Uterus (tissue), 3 donors: ENCODE measurements at regions not wholly inside any gene's neighbourhood (a gene's known extent, or its start where the extent isn't known, plus 50 kb on each side); places are given as distances from the start of the nearest gene placed in this dataset.

Source experiments
- DNase-seq, 2 donors: peaks; one replicate each; pipeline ENCODE4 v3.0.0-alpha.2; 2019 to 2020
- H3K27ac ChIP-seq, 2 donors: fragments of 200-600 bp; sonication (generic); 1 replicate in 1 of 2; 2 replicates in 1 of 2; pipeline ENCODE4 v1.5.1; 2016 to 2018
- H3K27me3 ChIP-seq, 2 donors: fragments of 200-600 bp; sonication (generic); one replicate each; pipeline ENCODE4 v1.5.1; 2018 to 2019; ENCODE audit warnings: control low read depth in 1 of 2
- H3K36me3 ChIP-seq, 2 donors: fragments of 200-600 bp; sonication (generic); one replicate each; pipeline ENCODE4 v1.5.1; 2019; ENCODE audit warnings: control low read depth in 1 of 2
- H3K4me1 ChIP-seq, 2 donors: fragments of 200-600 bp; sonication (generic); one replicate each; pipeline ENCODE4 v1.5.1; 2018 to 2019; ENCODE audit warnings: control low read depth in 1 of 2
- H3K4me3 ChIP-seq, 2 donors: fragments of 200-600 bp; sonication (generic); 1 replicate in 1 of 2; 2 replicates in 1 of 2; pipeline ENCODE4 v1.5.1; 2018 to 2019; ENCODE audit warnings: mild to moderate bottlenecking in 1 of 2
- H3K9me3 ChIP-seq, 2 donors: fragments of 200-600 bp; sonication (generic); one replicate each; pipeline ENCODE4 v1.5.1; 2019; ENCODE audit warnings: control low read depth in 1 of 2
- POLR2A ChIP-seq, 2 donors: fragments of 450-650 bp; IDR thresholded peaks; one replicate each; pipeline ENCODE4 v1.6.1; 2016; ENCODE audit warnings: antibody characterized with exemption in 2 of 2, mild to moderate bottlenecking in 1 of 2, moderate library complexity in 1 of 2
- intact Hi-C: fragments of 100-400 bp; cut with DNase I; formaldehyde crosslinking; loops from one replicate; pipeline ENCODE4 v1.15.1; 2023; ENCODE audit warnings: low total_unique reads
- TF ChIP-seq, protein P1 (sequence below), 4 experiments: fragments of 200-600 bp in 2 of 4; fragments of 450-650 bp in 2 of 4; sonication (generic) in 2 of 4; IDR thresholded peaks; one replicate each; pipeline ENCODE4 v1.5.1; 2016 to 2019; ENCODE audit warnings: antibody characterized with exemption in 4 of 4, mild to moderate bottlenecking in 2 of 4, moderate library complexity in 1 of 4
- donor health status: DM: yes; HTN: yes; CAD: no.

DNA sequence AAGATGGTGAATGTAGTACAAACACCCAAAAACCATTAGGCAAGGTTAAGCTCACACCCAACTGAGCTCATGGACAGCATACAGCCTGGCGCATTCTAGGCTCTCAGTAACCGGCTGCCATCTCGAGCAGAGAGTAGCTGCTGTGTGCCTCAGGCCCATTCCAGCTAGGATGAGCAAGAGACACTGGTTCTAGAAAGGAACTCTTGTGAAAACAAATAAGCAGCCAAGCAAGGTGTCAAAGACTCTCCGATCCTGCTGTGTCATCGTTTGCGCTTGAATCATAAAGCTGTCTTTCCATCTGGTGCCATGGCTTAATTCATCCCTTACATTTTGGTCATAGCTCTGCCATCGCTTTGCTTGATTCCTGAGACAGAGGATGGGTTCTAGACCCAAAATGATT is 135.4 kb upstream of the MSX2 start:
- H3K4me1 ChIP-seq = no peaks in the 10 kb centered on the region
- no peaks in the 10 kb centered on the region for H3K27me3 ChIP-seq
- no peak overlapping the region for H3K4me3 ChIP-seq
- no peak for DNase-seq
- no peaks in the 10 kb centered on the region for H3K9me3 ChIP-seq
- no peak overlapping the region for H3K27ac ChIP-seq
- no peaks in the 10 kb centered on the region for H3K36me3 ChIP-seq
- intact Hi-C loops = no loop called here
- no peak for TF ChIP-seq POLR2A (IDR thresholded peaks at IDR 0.05)
- TF ChIP-seq, protein P1, sequence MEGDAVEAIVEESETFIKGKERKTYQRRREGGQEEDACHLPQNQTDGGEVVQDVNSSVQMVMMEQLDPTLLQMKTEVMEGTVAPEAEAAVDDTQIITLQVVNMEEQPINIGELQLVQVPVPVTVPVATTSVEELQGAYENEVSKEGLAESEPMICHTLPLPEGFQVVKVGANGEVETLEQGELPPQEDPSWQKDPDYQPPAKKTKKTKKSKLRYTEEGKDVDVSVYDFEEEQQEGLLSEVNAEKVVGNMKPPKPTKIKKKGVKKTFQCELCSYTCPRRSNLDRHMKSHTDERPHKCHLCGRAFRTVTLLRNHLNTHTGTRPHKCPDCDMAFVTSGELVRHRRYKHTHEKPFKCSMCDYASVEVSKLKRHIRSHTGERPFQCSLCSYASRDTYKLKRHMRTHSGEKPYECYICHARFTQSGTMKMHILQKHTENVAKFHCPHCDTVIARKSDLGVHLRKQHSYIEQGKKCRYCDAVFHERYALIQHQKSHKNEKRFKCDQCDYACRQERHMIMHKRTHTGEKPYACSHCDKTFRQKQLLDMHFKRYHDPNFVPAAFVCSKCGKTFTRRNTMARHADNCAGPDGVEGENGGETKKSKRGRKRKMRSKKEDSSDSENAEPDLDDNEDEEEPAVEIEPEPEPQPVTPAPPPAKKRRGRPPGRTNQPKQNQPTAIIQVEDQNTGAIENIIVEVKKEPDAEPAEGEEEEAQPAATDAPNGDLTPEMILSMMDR (IDR thresholded peaks at IDR 0.05) = no peak

DNA sequence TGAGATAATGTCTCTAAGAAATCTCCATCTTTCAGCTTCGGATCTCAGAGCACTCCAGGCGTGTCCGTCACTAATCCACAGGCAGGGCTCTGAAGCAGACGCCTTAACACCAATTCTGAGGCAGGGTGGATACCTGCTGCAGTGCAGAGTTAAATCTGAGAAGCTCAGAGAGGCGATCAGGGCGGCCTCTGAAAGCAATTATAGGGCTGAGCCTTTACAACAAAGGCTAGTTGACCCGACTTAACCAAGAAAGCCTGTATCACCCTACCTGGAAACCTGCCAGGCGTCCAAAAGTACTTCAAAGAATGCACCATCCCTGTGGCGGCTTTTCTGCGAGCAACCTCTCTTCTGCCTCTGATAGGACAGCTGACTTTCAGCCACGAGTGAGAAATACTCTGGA is 134.8 kb upstream of the MSX2 start:
- H3K4me3 ChIP-seq = no peak overlapping the region
- H3K4me1 ChIP-seq = no peaks in the 10 kb centered on the region
- DNase-seq = no peak
- H3K27ac ChIP-seq = no peak overlapping the region
- no peaks in the 10 kb centered on the region for H3K27me3 ChIP-seq
- TF ChIP-seq, protein P1 (IDR thresholded peaks at IDR 0.05) = no peak
- intact Hi-C loops = no loop called here
- no peaks in the 10 kb centered on the region for H3K36me3 ChIP-seq
- no peaks in the 10 kb centered on the region for H3K9me3 ChIP-seq

DNA sequence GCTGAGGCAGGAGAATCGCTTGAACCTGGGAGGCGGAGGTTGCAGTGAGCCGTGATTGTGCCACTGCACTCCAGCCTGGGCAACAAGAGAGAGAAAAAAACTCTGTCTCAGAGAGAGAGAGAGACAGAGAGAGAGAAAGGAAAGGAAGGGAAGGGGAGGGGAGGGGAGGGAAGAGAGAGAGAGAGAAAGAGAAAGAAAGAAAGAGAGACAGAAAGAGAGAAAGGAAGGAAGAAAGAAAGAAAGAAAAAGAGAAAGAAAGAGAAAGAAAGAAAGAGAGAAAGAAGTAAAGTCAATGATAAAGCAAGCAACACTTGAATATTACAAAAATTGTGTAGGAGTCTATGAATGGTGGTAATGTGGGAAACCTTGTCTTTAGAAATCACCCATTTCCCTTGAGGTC is 133.6 kb upstream of the MSX2 start:
- intact Hi-C loops = no loop called here
- H3K27ac ChIP-seq = no peak overlapping the region
- TF ChIP-seq, protein P1 (IDR thresholded peaks at IDR 0.05) = no peak
- TF ChIP-seq POLR2A (IDR thresholded peaks at IDR 0.05) = no peak
- H3K36me3 ChIP-seq = no peaks in the 10 kb centered on the region
- H3K27me3 ChIP-seq = no peaks in the 10 kb centered on the region
- DNase-seq = no peak
- no peaks in the 10 kb centered on the region for H3K4me1 ChIP-seq
- H3K4me3 ChIP-seq = no peak overlapping the region
- H3K9me3 ChIP-seq = no peaks in the 10 kb centered on the region

DNA sequence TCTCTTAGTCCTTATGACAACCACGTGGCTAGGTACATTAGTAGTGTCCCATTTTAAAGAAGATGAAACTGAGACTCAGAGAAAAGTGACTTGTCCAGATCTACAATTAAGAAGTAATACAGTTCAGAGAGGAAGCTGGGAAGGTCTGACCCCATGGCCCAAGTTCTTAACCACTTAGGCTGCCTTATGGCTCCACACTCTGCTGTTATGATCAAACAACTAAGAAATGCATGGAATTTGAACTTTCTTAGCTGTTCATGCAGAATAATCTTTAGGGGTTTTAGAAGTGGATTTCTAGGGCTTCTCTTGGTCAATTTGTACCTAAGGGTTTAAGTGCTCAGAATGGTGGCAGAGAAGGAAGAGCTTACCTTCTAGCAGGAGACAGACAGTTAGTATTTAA is 128.0 kb upstream of the MSX2 start:
- no peak overlapping the region for H3K27ac ChIP-seq
- intact Hi-C loops = no loop called here
- TF ChIP-seq, protein P1 (IDR thresholded peaks at IDR 0.05) = no peak
- no peak for TF ChIP-seq POLR2A (IDR thresholded peaks at IDR 0.05)
- DNase-seq = no peak
- H3K27me3 ChIP-seq = no peaks in the 10 kb centered on the region
- H3K4me1 ChIP-seq = no peaks in the 10 kb centered on the region
- H3K36me3 ChIP-seq = no peaks in the 10 kb centered on the region
- no peak overlapping the region for H3K4me3 ChIP-seq
- H3K9me3 ChIP-seq = no peaks in the 10 kb centered on the region

DNA sequence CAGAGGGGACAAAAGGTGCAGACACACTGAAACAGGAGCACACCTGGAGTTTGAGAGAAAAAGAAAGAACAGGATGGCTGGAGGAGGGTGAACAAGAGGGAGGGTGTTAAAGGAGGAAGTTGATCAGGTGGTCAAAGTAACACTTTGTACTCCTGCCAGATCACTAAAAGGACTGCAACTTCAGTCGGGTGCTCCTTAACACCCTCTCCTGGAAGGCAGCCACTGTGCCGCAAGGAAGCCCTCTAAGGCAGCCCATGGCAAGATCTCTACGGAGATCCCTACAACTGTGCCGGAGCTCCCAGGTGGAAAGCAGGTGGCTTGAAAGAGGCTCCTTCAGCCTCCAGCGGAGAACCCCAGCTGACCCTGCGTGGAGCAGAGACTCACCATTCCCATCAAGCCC is 124.4 kb upstream of the MSX2 start:
- Histone ChIP-seq H3K9me3 (no peaks in the 10 kb centered on the region), H3K36me3 (no peaks in the 10 kb centered on the region), H3K27me3 (no peaks in the 10 kb centered on the region), H3K27ac (no peak overlapping the region), H3K4me1 (no peaks in the 10 kb centered on the region), H3K4me3 (no peak overlapping the region)
- TF ChIP-seq, protein P1 (IDR thresholded peaks at IDR 0.05) = no peak
- no peak for TF ChIP-seq POLR2A (IDR thresholded peaks at IDR 0.05)
- intact Hi-C loops = no loop called here
- no peak for DNase-seq
